K562 (cell line): ENCODE measurements at regions not wholly inside any gene's neighbourhood (a gene's known extent, or its start where the extent isn't known, plus 50 kb on each side); places are given as distances from the start of the nearest gene placed in this dataset.

Experiments
- CTCF ChIP-seq, 3 experiments: IDR thresholded peaks in 2 of 3; conservative IDR thresholded peaks in 1 of 3; 2 replicates each; pipeline ENCODE4 v1.5.1; 2011 to 2012; ENCODE audit warnings: low read length in 3 of 3, mild to moderate bottlenecking in 3 of 3, control low read depth in 2 of 3, improper control_type of control experiment in 1 of 3, inconsistent platforms in 1 of 3, low read depth in 1 of 3, mixed read lengths in 1 of 3, moderate library complexity in 1 of 3; ENCODE audit not compliant: insufficient read depth in 2 of 3
- E2F5 ChIP-seq: sonication (generic); formaldehyde crosslinking; IDR thresholded peaks from 2 replicates; pipeline ENCODE4 v1.8.0; 2022; ENCODE audit warnings: mild to moderate bottlenecking, missing genetic modification reagents
- HMGN3 ChIP-seq: IDR thresholded peaks from 2 replicates; pipeline ENCODE4 v1.6.1; 2011; ENCODE audit warnings: borderline replicate concordance, low read depth, mild to moderate bottlenecking, mixed read lengths, low read length; ENCODE audit not compliant: insufficient read length; ENCODE audit errors: extremely low read depth
- JUNB ChIP-seq: fragments of 450-650 bp; formaldehyde crosslinking; conservative IDR thresholded peaks from 2 replicates; pipeline ENCODE4 v1.4.0; 2020; ENCODE audit warnings: mild to moderate bottlenecking
- POLR2A ChIP-seq: fragments of 450-650 bp; conservative IDR thresholded peaks from 2 replicates; pipeline ENCODE4 v1.6.1; 2016
- ZNF699 ChIP-seq: fragments of 250-450 bp; sonication (Bioruptor Pico); IDR thresholded peaks from 2 replicates; pipeline ENCODE4 v1.8.0; 2021; ENCODE audit warnings: mild to moderate bottlenecking, moderate library complexity; ENCODE audit not compliant: insufficient replicate concordance

DNA sequence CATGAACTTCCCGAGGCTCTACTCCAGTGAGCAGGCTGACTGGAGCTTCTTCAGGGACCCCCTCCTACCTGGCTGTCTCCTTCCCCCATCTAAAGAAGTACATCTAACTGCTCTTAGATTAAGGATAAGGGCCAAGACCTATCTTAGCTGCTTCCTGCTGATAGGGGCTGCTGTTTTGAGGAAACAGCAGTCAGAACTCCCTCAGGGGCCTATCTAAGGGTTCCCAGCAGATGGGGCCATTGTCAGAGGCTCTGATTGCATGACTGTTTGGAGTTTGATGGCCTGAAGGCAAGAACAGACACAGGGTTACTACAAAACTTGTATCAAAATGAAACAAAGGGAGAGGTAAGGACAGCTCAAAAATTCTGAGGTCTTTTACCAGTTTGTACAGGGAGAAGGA, 2636.9 kb upstream of the PCDH20 start:
- TF ChIP-seq ZNF699 (CRISPR knock-in tag) (no peak), CTCF (IDR thresholded peaks at IDR 0.05 in 2 of 3, conservative IDR thresholded peaks at IDR 0.05 in 1 of 3; ENCODE audit: insufficient read depth in 2 of 3, low read depth in 1 of 3, low read length in 3 of 3) (0 out of 6 replicates have a peak, but pooled peaks of 1 of the 3 experiments have one; percentile 10), POLR2A (no peak), JUNB (no peak), HMGN3 (no peak), E2F5 (CRISPR knock-in tag) (no peak)
